Caki2 (cell line): ENCODE measurements at regions not wholly inside any gene's neighbourhood (a gene's known extent, or its start where the extent isn't known, plus 50 kb on each side); places are given as distances from the start of the nearest gene placed in this dataset.
A peak's percentile ranks its signal among the peaks of the same experiment; 100 is the strongest.
"Not testable (repeated sequence)": the region's sequence is repeated elsewhere in the genome, so short reads cannot be mapped to it uniquely, and the experiment has no call there.

ENCODE experiments used
- DNase-seq: peaks from one replicate; pipeline ENCODE4 v3.0.0-alpha.2; 2015; ENCODE audit warnings: low read depth
- in situ Hi-C: cut with HindIII; loops from 2 replicates; pipeline ENCODE4 v1.10.0; 2016; ENCODE audit warnings: low sequenced_read_pairs, low pct_unique_long_range_greater_than_20kb, mixed read lengths

- in situ Hi-C loops = no loop called here
- peak; percentile 41 for DNase-seq
Observed at GRCh38 chr10:94115725-94116124, 122.0 kb downstream of the PLCE1 start.

- in situ Hi-C loops = no loop called here
- no peak for DNase-seq
Observed at GRCh38 chr10:94116848-94117247, 123.1 kb downstream of the PLCE1 start.

- in situ Hi-C loops = no loop called here
- DNase-seq = no peak
Observed at GRCh38 chr10:94122211-94122610, 128.5 kb downstream of the PLCE1 start.

- DNase-seq = peak; percentile 37
- in situ Hi-C loops = no loop called here
Observed at GRCh38 chr10:94123258-94123995, 129.7 kb downstream of the PLCE1 start.

- in situ Hi-C loops, DNase-seq: not testable (repeated sequence)
Observed at GRCh38 chr10:94124147-94124546, 130.4 kb downstream of the PLCE1 start.

GRCh38 chr10:94125268-94125667, 131.5 kb downstream of the PLCE1 start:
- in situ Hi-C loops, DNase-seq: not testable (repeated sequence)

- DNase-seq = no peak
- in situ Hi-C loops = no loop called here
Observed at GRCh38 chr10:94125856-94126255, 132.1 kb downstream of the PLCE1 start.

GRCh38 chr10:94129393-94130130, 135.8 kb downstream of the PLCE1 start:
- DNase-seq = no peak
- in situ Hi-C loops = no loop called here

- in situ Hi-C loops = no loop called here
Observed at GRCh38 chr10:94131885-94132284, 138.2 kb downstream of the PLCE1 start.

GRCh38 chr10:94133239-94133638, 139.5 kb downstream of the PLCE1 start:
- no peak for DNase-seq
- in situ Hi-C loops = no loop called here

More at GRCh38 chr10:94131885-94132284, 138.2 kb downstream of the PLCE1 start:
- DNase-seq = no peak

- no peak for DNase-seq
- in situ Hi-C loops = no loop called here
Observed at GRCh38 chr10:94137747-94138146, 144.0 kb downstream of the PLCE1 start.

GRCh38 chr10:94138391-94138790, 144.7 kb downstream of the PLCE1 start:
- in situ Hi-C loops = no loop called here
- DNase-seq = no peak

- in situ Hi-C loops = no loop called here
- DNase-seq = no peak
Observed at GRCh38 chr10:94143261-94143660, 149.5 kb downstream of the PLCE1 start.

GRCh38 chr10:94146313-94146712, 152.6 kb downstream of the PLCE1 start:
- in situ Hi-C loops = no loop called here
- DNase-seq = no peak

GRCh38 chr10:94146746-94147145, 153.0 kb downstream of the PLCE1 start:
- in situ Hi-C loops = no loop called here
- no peak for DNase-seq

- no peak for DNase-seq
Observed at GRCh38 chr10:94149702-94150101, 156.0 kb downstream of the PLCE1 start.

GRCh38 chr10:94150541-94151184, 156.9 kb downstream of the PLCE1 start:
- in situ Hi-C loops = no loop called here
- no peak for DNase-seq

More at GRCh38 chr10:94149702-94150101, 156.0 kb downstream of the PLCE1 start:
- in situ Hi-C loops = no loop called here

- no peak for DNase-seq
Observed at GRCh38 chr10:94155722-94156271, 162.1 kb downstream of the PLCE1 start.

GRCh38 chr10:94156453-94156852, 162.7 kb downstream of the PLCE1 start:
- in situ Hi-C loops = no loop called here
- DNase-seq = no peak

More at GRCh38 chr10:94155722-94156271, 162.1 kb downstream of the PLCE1 start:
- in situ Hi-C loops = no loop called here
